RWPE1 (cell line): ENCODE measurements at regions not wholly inside any gene's neighbourhood (a gene's known extent, or its start where the extent isn't known, plus 50 kb on each side); places are given as distances from the start of the nearest gene placed in this dataset.

Experiments
- CTCF ChIA-PET: fragments of 350-600 bp; sonication (Branson Sonifier 250); formaldehyde crosslinking; extraction: SDS; loops from one replicate; lab custom pipeline; 2021; lab: Yijun Ruan, JAX
- POLR2A ChIA-PET: fragments of 400-600 bp; formaldehyde crosslinking; extraction: SDS; loops from one replicate; lab custom pipeline; 2020; ENCODE audit warnings: antibody characterized with exemption; ENCODE audit not compliant: low non-redundant PET; lab: Yijun Ruan, JAX
- DNase-seq: peaks from one replicate; pipeline ENCODE4 v3.0.0; 2012; ENCODE audit warnings: low spot score
- H3K27ac ChIP-seq: fragments of 450-650 bp; 2 replicates; pipeline ENCODE4 v1.5.1; 2017
- CTCF ChIP-seq: fragments of 450-650 bp; conservative IDR thresholded peaks from 2 replicates; pipeline ENCODE4 v1.5.1; 2017; ENCODE audit warnings: low read depth, mild to moderate bottlenecking

- no peak overlapping the region for H3K27ac ChIP-seq
- ChIA-PET CTCF (no interaction called here), POLR2A (no interaction called here)
- no peak for TF ChIP-seq CTCF
- DNase-seq, result no peak
These were observed 157.7 kb upstream of the COL1A2 start for GRCh38 chr7:94236960-94237359.

DNA sequence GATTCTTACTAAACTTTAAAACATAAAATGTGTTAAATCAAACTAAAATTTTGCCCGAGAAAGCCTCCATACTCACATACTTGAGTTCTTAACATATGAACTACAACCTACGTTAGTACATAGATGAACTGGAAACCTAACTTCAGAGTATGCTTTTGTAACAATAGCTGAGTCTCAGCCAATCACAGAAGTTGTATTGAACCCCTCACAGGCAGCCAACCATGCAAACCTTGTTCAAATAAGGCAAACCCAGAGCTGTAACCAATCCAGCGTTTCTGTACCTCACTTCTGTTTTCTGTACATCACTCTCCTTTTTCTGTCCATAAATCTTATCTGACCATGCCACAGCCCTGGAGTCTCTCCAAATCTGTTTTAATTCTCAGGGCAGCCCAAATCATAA is 157.3 kb upstream of the COL1A2 start:
- ChIA-PET CTCF (no interaction called here), POLR2A (no interaction called here)
- DNase-seq, result no peak
- no peak overlapping the region for H3K27ac ChIP-seq
- TF ChIP-seq CTCF, result no peak

GRCh38 chr7:94239661-94240234 is 154.9 kb upstream of the COL1A2 start:
- no peak for DNase-seq
- no peak for TF ChIP-seq CTCF
- ChIA-PET POLR2A (no interaction called here), CTCF (interaction anchor here (0.7 to 0.9 kb wide), 2 partner anchors 96 to 990 kb away, joined by 3 to 5 read pairs; no protein-coding TSS in a partner anchor)
- H3K27ac ChIP-seq, result no peak overlapping the region

GRCh38 chr7:94240902-94241301 is 153.8 kb upstream of the COL1A2 start:
- CTCF ChIA-PET, result no interaction called here
- DNase-seq, result no peak
- H3K27ac ChIP-seq, result no peak overlapping the region
- TF ChIP-seq CTCF, result no peak
- POLR2A ChIA-PET, result no interaction called here

DNA sequence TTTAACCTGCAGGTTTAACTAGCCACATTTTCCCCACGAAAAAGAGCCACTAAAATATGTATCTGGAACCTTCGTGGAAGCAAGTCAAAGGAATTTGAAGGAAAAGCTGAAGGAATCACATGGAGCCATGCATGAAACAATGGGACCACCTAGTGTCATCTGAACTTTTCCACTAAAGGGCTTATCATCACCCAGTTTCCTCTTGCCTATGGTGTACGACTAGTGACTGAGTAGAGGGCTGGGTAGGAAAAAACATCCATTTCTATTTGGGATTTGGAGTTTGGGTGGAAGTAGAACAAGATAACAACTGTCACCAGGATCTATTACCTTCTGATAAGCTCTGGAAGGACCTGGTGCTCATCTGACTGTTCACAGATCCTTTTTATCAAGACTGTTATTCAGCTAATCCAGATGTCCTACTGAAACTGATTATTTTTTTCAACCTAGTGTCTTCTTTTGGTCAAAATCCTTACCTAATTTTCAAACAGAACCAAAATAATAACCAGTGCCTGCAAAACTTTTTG is 153.2 kb upstream of the COL1A2 start:
- POLR2A ChIA-PET, result no interaction called here
- no peak overlapping the region for H3K27ac ChIP-seq
- CTCF ChIA-PET, result no interaction called here
- TF ChIP-seq CTCF, result no peak
- no peak for DNase-seq

DNA sequence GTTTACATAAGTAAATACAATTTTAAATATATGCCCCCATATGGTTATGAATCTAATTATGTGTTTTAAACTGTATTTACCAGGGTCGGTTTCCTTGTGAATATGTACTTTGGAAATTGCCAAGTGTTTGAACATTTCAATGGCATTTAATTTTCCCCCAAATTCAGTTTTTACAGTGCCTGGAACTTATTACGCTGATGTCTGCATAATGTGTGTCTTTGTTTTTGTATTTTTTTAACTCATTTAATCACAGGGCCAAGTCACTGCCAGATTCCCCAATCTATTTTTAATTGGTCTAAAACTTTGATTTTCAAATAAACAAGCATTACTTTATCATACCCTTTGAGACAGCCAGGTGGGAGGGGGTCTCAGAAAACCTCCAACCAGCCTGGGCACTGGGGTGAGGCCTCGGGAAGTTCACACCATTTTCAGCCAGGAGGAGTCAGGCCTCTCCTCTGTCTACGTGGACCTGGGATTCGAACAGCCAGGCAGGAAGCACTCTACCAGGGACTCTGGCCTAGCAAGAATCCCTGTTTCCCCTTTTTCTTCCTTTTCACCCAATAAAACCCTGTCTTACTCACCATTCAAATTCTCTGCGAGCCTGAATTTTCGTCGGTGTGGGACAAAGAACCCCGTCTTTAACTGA is 151.5 kb upstream of the COL1A2 start:
- no peak overlapping the region for H3K27ac ChIP-seq
- no peak for TF ChIP-seq CTCF
- DNase-seq, result no peak
- ChIA-PET POLR2A (no interaction called here), CTCF (no interaction called here)
